Ovary (tissue), 3 donors: ENCODE measurements at regions not wholly inside any gene's neighbourhood (a gene's known extent, or its start where the extent isn't known, plus 50 kb on each side); places are given as distances from the start of the nearest gene placed in this dataset.

Experiments
- EP300 ChIP-seq: sonication (generic); formaldehyde crosslinking; IDR thresholded peaks from one replicate; pipeline ENCODE4 v1.6.1; 2017; ENCODE audit warnings: antibody characterized with exemption
- POLR2A ChIP-seq: fragments of 450-650 bp; IDR thresholded peaks from one replicate; pipeline ENCODE4 v1.6.1; 2017; ENCODE audit warnings: antibody characterized with exemption, mild to moderate bottlenecking, moderate library complexity
- TF ChIP-seq, protein P1 (sequence below), 3 donors: fragments of 450-650 bp in 2 of 3; fragments of 200-600 bp in 1 of 3; IDR thresholded peaks; one replicate each; pipeline versions ENCODE4 v1.5.1 to v1.8.0; 2016 to 2022; ENCODE audit warnings: antibody characterized with exemption in 3 of 3, mild to moderate bottlenecking in 1 of 3
- donor health status: DM: no; HTN: no; CAD: no.

DNA sequence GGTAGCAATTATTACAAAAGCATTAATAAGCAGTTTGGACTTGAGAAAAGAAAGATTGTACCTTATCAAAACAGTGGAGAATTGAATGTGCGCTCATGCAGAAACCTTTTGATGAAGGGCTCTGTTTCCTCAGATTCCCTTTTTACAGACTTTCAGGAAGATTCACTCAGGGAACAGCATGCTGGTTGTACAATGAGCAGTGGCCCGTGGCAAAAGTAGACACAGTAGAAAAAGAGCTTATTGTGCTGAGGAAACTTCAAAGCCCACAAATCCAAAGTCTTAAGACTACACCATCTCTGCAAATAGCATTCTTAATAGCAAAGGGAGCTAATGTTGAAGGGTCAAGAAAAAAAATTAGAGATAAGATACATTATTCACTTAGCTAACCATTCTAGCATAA is 858.9 kb downstream of the PDHA2 start:
- TF ChIP-seq, protein P1, sequence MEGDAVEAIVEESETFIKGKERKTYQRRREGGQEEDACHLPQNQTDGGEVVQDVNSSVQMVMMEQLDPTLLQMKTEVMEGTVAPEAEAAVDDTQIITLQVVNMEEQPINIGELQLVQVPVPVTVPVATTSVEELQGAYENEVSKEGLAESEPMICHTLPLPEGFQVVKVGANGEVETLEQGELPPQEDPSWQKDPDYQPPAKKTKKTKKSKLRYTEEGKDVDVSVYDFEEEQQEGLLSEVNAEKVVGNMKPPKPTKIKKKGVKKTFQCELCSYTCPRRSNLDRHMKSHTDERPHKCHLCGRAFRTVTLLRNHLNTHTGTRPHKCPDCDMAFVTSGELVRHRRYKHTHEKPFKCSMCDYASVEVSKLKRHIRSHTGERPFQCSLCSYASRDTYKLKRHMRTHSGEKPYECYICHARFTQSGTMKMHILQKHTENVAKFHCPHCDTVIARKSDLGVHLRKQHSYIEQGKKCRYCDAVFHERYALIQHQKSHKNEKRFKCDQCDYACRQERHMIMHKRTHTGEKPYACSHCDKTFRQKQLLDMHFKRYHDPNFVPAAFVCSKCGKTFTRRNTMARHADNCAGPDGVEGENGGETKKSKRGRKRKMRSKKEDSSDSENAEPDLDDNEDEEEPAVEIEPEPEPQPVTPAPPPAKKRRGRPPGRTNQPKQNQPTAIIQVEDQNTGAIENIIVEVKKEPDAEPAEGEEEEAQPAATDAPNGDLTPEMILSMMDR (IDR thresholded peaks at IDR 0.05) = no peak
- TF ChIP-seq POLR2A (no peak), EP300 (no peak)
